ENCODE measurements at regions not wholly inside any gene's neighbourhood (a gene's known extent, or its start where the extent isn't known, plus 50 kb on each side); places are given as distances from the start of the nearest gene placed in this dataset.
A peak's percentile ranks its signal among the peaks of the same experiment; 100 is the strongest.
"Not testable (repeated sequence)": the region's sequence is repeated elsewhere in the genome, so short reads cannot be mapped to it uniquely, and the experiment has no call there.

GRCh38 chr2:16227811-16228462 lies 287.6 kb downstream of the MYCN start:
- DNase-seq: no peak

- peak; percentile 91 for DNase-seq
These were observed 286.8 kb downstream of the MYCN start for GRCh38 chr2:16226943-16227664.

DNA sequence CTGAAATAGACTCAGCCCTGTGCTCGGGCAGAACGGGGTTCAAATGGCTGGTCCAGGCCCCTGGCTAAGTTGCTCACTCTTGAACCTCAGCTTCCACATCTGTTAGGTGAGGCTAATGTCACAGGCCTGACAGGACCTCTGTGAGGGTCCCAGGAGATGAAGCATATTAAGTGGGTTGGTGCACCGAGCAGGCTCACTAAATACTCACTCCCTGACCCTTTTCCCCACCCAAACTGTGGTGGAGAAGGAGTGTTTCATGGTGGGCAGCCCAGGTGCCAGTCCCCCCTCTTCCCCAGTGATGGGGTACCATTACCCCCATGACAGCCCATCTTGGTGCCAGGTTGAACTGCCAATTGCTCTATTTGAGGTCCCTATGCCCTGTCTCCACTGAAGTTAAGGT lies 286.0 kb downstream of the MYCN start:
- DNase-seq: no peak

- no peak for DNase-seq
These were observed 285.2 kb downstream of the MYCN start for GRCh38 chr2:16225545-16225944.

- no peak for DNase-seq
These were observed 284.7 kb downstream of the MYCN start for GRCh38 chr2:16225071-16225470.

- no peak for DNase-seq
These were observed 284.1 kb downstream of the MYCN start for GRCh38 chr2:16224298-16225045.

DNA sequence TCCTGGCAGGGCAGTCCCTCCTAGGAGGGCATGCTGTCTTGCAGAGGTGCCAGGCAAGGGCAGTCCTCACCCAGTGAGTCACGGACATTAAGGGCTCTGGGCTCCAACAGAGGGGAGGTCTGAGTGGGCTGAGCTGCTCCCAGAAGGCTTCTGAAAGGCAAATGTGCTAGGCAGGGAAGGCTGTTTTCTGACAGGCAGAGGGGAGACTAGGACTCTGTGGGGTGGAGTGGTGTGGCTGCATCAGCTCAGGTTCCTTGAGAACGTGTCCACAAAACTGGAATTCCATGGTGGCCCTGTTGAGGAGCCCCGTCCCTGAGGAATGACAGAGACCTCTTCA lies 283.5 kb downstream of the MYCN start:
- no peak for DNase-seq

DNA sequence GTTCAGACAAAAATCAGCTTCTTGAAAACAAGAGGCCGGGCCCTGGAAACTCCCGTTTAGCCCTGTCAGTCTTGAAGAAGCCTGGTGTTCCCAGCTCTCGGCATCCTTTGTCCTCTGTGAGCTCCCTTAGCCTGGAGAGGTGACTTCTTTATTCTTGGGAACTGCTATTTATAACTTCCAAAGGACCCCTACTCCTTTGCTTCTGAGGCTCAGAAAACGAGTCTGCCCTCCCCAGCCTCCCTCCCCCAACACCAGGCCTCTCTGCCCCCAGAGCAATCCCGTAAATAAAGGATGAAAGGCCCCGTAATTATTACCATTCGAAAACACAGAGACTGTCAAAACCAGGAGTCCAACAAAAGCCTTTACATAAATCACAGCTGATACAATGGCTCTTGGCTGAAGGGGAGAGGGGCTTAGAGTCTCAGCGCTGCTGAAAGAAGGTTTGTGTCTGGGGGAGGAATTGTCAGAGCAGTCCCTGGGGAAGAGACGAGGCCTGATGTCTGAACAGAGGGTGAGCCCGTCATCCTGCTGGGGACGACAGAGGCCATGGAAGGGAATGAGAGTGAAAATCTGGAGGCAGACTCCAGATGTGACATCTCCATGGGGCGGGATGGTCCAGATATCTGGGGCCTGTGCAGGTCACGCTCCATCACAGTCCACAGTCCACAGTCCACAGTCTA lies 283.0 kb downstream of the MYCN start:
- DNase-seq: no peak

GRCh38 chr2:16222326-16222725 lies 282.0 kb downstream of the MYCN start:
- no peak for DNase-seq

DNA sequence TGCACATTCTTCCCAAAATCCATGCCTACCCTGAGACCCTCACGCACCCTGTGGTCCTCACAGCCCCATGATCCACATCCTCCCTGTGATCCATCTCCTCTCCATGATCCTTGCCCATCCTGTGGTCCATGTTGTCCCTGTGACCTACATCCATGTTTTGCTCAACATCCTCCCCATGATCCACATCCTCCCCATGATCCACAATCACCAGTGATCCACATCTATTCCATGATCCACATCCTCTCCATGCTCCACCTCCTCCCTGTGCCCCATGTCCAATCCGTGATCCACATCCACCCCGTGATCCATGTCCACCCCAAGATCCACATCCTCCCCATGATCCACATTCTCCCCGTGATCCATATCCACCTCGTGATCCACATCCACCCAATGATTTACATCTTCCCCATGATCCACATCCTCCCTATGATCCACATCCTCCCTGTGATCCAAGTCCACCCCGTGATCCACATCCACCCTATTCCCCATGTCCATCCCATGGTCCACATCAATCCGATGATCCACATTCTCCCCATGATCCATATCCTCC lies 281.2 kb downstream of the MYCN start:
- no peak for DNase-seq

- no peak for DNase-seq
These were observed 279.1 kb downstream of the MYCN start for GRCh38 chr2:16219292-16219975.

GRCh38 chr2:16218625-16219024 lies 278.3 kb downstream of the MYCN start:
- no peak for DNase-seq

- no peak for DNase-seq
These were observed 277.8 kb downstream of the MYCN start for GRCh38 chr2:16218161-16218560.

- not testable (repeated sequence) for DNase-seq
These were observed 277.4 kb downstream of the MYCN start for GRCh38 chr2:16217741-16218140.

GRCh38 chr2:16217291-16217690 lies 276.9 kb downstream of the MYCN start:
- DNase-seq: no peak

- DNase-seq: no peak
These were observed 276.2 kb downstream of the MYCN start for GRCh38 chr2:16216558-16216945.

- DNase-seq: no peak
These were observed 275.7 kb downstream of the MYCN start for GRCh38 chr2:16215902-16216557.

DNA sequence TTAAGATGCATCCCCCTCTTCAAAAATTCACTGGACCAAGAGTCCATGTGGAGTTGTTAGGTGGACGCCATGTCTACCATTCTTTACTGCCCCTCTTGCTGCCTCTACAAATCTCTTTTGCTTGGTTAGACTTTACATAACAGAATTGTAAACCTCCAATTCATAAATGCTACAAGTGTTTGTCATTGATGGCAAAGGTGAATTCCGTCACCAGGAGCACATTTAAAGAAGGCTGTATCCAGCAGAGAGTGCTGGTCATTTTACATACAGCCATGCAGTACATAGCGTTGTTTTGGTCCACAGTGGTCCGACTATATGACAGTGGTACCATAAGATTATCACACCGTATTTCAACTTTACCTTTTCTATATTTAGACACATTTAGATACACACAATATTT lies 274.5 kb downstream of the MYCN start:
- no peak for DNase-seq

- no peak for DNase-seq
These were observed 274.0 kb downstream of the MYCN start for GRCh38 chr2:16214391-16214790.

DNA sequence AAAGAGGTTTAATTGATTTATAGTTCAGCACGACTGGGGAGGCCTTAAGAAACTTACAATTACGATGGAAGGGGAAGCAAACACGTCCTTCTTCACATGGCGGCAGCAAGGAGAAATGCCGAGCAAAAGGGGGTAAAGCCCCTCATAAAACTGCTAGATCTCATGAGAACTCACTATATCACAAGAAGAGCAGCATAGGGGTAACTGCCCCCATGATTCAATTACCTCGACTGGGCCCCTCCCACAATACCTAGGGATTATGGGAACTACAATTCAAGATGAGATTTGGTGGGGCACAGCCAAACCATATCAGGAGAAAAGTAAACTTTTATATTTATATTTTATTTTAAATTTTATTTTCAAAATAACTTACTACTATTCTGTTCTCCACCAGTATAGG lies 272.0 kb downstream of the MYCN start:
- DNase-seq: no peak

DNA sequence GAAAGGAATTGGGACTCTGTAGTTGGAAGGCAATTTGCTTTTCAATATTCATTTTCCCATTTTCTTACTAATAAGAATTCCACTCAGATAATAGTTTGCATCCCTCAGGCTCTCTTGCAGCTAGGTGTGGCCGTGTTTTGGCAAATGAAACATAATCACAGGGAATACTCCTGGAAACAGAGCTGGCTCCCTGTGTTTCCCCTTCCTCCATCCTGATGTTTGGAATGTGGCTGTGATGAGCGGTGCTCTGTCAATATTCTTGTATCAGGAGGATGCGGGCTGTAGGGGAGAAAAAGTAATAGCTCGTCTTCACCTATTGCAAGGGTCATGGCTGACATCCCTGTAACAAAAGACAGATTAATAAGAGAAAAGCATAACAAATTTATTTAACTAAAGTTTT lies 271.0 kb downstream of the MYCN start:
- DNase-seq: no peak

DNA sequence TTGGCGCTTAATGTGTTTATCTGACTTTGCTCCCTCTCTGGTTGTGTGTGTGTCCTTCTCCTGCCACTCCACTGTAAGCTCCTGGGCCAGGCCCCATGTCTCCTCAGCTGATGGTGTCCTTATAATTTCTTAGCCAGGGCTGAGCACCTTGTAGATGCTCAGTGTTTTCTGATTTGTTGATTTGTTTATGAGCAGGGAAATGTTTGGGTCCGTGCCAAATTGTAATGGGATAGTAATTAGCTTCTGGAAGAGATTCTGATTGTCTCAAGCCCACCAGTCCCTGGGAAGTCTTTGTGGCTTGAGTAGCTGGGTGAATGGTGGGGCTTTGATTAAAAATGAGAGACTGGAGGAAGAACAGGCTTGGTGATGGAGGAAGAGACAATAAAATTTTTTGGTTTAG lies 270.5 kb downstream of the MYCN start:
- DNase-seq: no peak
